H1 (cell line): ENCODE measurements at regions not wholly inside any gene's neighbourhood (a gene's known extent, or its start where the extent isn't known, plus 50 kb on each side); places are given as distances from the start of the nearest gene placed in this dataset.

Experiments
- CTCF ChIA-PET: fragments of 300-600 bp; sonication (Branson Sonifier 250); formaldehyde crosslinking; loops from one replicate; lab custom pipeline; 2021; ENCODE audit not compliant: partially characterized antibody; lab: Charles Lee
- POLR2A ChIA-PET: fragments of 300-600 bp; sonication (Branson Sonifier 250); formaldehyde crosslinking; loops from one replicate; lab custom pipeline; 2021; ENCODE audit warnings: inconsistent platforms; ENCODE audit not compliant: partially characterized antibody; lab: Charles Lee
- DNase-seq, 2 experiments: peaks; one replicate each; pipeline versions ENCODE4 v3.0.0 to v3.0.0-alpha.2; 2010 to 2022; ENCODE audit warnings: low spot score in 2 of 2, low read depth in 1 of 2, mixed read lengths in 1 of 2
- FAIRE-seq: peaks from 2 replicates; lab custom pipeline; 2011; peaks lifted over from hg19 to GRCh38; lab: Jason Lieb, UNC
- H2AFZ ChIP-seq: 2 replicates; pipeline ENCODE4 v1.8.1; 2012; ENCODE audit warnings: low read length, inconsistent platforms
- H2AK5ac ChIP-seq: 2 replicates; pipeline ENCODE4 v1.6.1; 2013; ENCODE audit warnings: low read depth, low read length
- H2BK120ac ChIP-seq: replicated peaks from 2 replicates; pipeline ENCODE3; 2013; ENCODE audit warnings: low read depth, low read length, inconsistent platforms
- H2BK12ac ChIP-seq: 2 replicates; pipeline ENCODE4 v1.6.1; 2013; ENCODE audit warnings: low read depth, low read length
- H2BK15ac ChIP-seq: 2 replicates; pipeline ENCODE4 v1.6.1; 2013; ENCODE audit warnings: low read length
- H2BK20ac ChIP-seq: 2 replicates; pipeline ENCODE4 v1.6.1; 2013; ENCODE audit warnings: low read length
- H2BK5ac ChIP-seq: 2 replicates; pipeline ENCODE4 v1.6.1; 2013; ENCODE audit warnings: low read depth, low read length
- H3K14ac ChIP-seq: 2 replicates; pipeline ENCODE4 v1.6.1; 2013; ENCODE audit warnings: inconsistent platforms; ENCODE audit not compliant: insufficient read length
- H3K18ac ChIP-seq: 2 replicates; pipeline ENCODE4 v1.6.1; 2013; ENCODE audit warnings: low read length; ENCODE audit errors: extremely low read depth
- H3K23ac ChIP-seq: 2 replicates; pipeline ENCODE4 v1.6.1; 2013; ENCODE audit warnings: inconsistent platforms; ENCODE audit not compliant: insufficient read length
- H3K23me2 ChIP-seq: 2 replicates; pipeline ENCODE4 v1.6.1; 2013; ENCODE audit warnings: low read depth, low read length
- H3K27ac ChIP-seq: 2 replicates; pipeline ENCODE4 v1.6.1; 2011; ENCODE audit warnings: low read depth, low read length, inconsistent platforms
- H3K27me3 ChIP-seq, 4 experiments: replicated peaks in 1 of 4; 1 replicate in 1 of 4; 2 replicates in 3 of 4; pipeline versions ENCODE4 v1.6.1 to v1.8.1; 2011 to 2013; ENCODE audit warnings: low read length in 3 of 4, mild to moderate bottlenecking in 3 of 4, inconsistent platforms in 2 of 4, mixed read lengths in 2 of 4, moderate library complexity in 1 of 4; ENCODE audit not compliant: control insufficient read depth in 3 of 4, insufficient read depth in 3 of 4; ENCODE audit errors: extremely low read depth in 1 of 4
- H3K36me3 ChIP-seq, 4 experiments: 2 replicates each; pipeline versions ENCODE4 v1.6.1 to v1.8.1; 2011 to 2013; ENCODE audit warnings: mild to moderate bottlenecking in 4 of 4, low read length in 3 of 4, moderate library complexity in 2 of 4, control low read depth in 1 of 4, inconsistent platforms in 1 of 4; ENCODE audit not compliant: insufficient read depth in 4 of 4, control insufficient read depth in 2 of 4
- H3K4ac ChIP-seq: replicated peaks from 2 replicates; pipeline ENCODE3; 2013; ENCODE audit warnings: low read length, low read depth, mixed read lengths, inconsistent platforms; ENCODE audit not compliant: insufficient read length
- H3K4me1 ChIP-seq, 4 experiments: replicated peaks in 1 of 4; 1 replicate in 1 of 4; 2 replicates in 3 of 4; pipeline versions ENCODE4 v1.6.1 to v1.8.1; 2011 to 2013; ENCODE audit warnings: low read length in 3 of 4, inconsistent platforms in 2 of 4, mixed read lengths in 1 of 4; ENCODE audit not compliant: insufficient read depth in 4 of 4, control insufficient read depth in 3 of 4
- H3K4me2 ChIP-seq, 2 experiments: 2 replicates each; pipeline versions ENCODE4 v1.6.1 to v1.8.1; 2011 to 2013; ENCODE audit warnings: low read depth in 2 of 2, low read length in 2 of 2, control low read depth in 1 of 2, inconsistent platforms in 1 of 2, mild to moderate bottlenecking in 1 of 2; ENCODE audit not compliant: insufficient read depth in 1 of 2
- H3K4me3 ChIP-seq, 4 experiments: fragments of 200-600, 300-600 bp in 1 of 4; sonication (generic), shearing (Covaris generic), sonication (Bioruptor Twin) in 1 of 4; 2 replicates each; pipeline versions ENCODE4 v1.5.1 to v1.8.1; 2011 to 2016; ENCODE audit warnings: low read length in 4 of 4, low read depth in 3 of 4, control low read depth in 2 of 4, inconsistent platforms in 2 of 4, mild to moderate bottlenecking in 2 of 4, mixed read lengths in 1 of 4, moderate library complexity in 1 of 4; ENCODE audit not compliant: insufficient read depth in 2 of 4; ENCODE audit errors: extremely low read depth in 1 of 4
- H3K56ac ChIP-seq: replicated peaks from 2 replicates; pipeline ENCODE3; 2013; ENCODE audit warnings: low read depth, mild to moderate bottlenecking, mixed read lengths, low read length, inconsistent platforms; ENCODE audit not compliant: insufficient read length
- H3K79me1 ChIP-seq: 2 replicates; pipeline ENCODE4 v1.6.1; 2013; ENCODE audit warnings: low read depth, low read length, control low read depth
- H3K79me2 ChIP-seq, 2 experiments: 2 replicates each; pipeline versions ENCODE4 v1.6.1 to v1.8.1; 2012 to 2013; ENCODE audit warnings: low read length in 2 of 2, mild to moderate bottlenecking in 2 of 2, inconsistent platforms in 1 of 2; ENCODE audit not compliant: insufficient read depth in 2 of 2, control insufficient read depth in 1 of 2
- H3K9ac ChIP-seq, 4 experiments: replicated peaks in 1 of 4; 1 replicate in 1 of 4; 2 replicates in 3 of 4; pipeline versions ENCODE4 v1.6.1 to v1.8.1; 2011 to 2013; ENCODE audit warnings: low read depth in 3 of 4, low read length in 3 of 4, control low read depth in 2 of 4, mild to moderate bottlenecking in 2 of 4, moderate library complexity in 2 of 4, inconsistent platforms in 1 of 4; ENCODE audit errors: extremely low read depth in 1 of 4
- H3K9me3 ChIP-seq, 2 experiments: 2 replicates each; pipeline versions ENCODE4 v1.6.1 to v1.8.1; 2012 to 2013; ENCODE audit warnings: mild to moderate bottlenecking in 2 of 2, moderate library complexity in 2 of 2, control low read depth in 1 of 2, inconsistent platforms in 1 of 2, low read depth in 1 of 2, low read length in 1 of 2, mixed read lengths in 1 of 2; ENCODE audit not compliant: insufficient read depth in 2 of 2
- H4K20me1 ChIP-seq, 2 experiments: replicated peaks in 1 of 2; 2 replicates each; pipeline versions ENCODE3 to v1.8.1; 2011 to 2013; ENCODE audit warnings: inconsistent platforms in 2 of 2, low read length in 2 of 2, mild to moderate bottlenecking in 1 of 2; ENCODE audit not compliant: insufficient read depth in 2 of 2, control insufficient read depth in 1 of 2
- H4K5ac ChIP-seq: 2 replicates; pipeline ENCODE4 v1.6.1; 2013; ENCODE audit warnings: low read length, low read depth, mixed read lengths, inconsistent platforms; ENCODE audit not compliant: insufficient read length
- H4K8ac ChIP-seq: 2 replicates; pipeline ENCODE4 v1.8.0; 2013; ENCODE audit warnings: mild to moderate bottlenecking, moderate library complexity, low read length, inconsistent platforms; ENCODE audit not compliant: insufficient read depth; ENCODE audit errors: extremely low read depth
- H4K91ac ChIP-seq: replicated peaks from 2 replicates; pipeline ENCODE3; 2013; ENCODE audit warnings: low read length, mixed read lengths, inconsistent platforms; ENCODE audit not compliant: insufficient read length
- BCL11A ChIP-seq, 2 experiments: IDR thresholded peaks; one replicate each; pipeline ENCODE4 v1.6.1; 2011; ENCODE audit warnings: low read depth in 2 of 2, low read length in 2 of 2, mild to moderate bottlenecking in 2 of 2
- CBX5 ChIP-seq: fragments of 300-800, 300-1000 bp; sonication (generic); IDR thresholded peaks from 2 replicates; pipeline ENCODE4 v1.7.1; 2016; ENCODE audit warnings: antibody characterized with exemption, low read length, low read depth
- CREB1 ChIP-seq: IDR thresholded peaks from 2 replicates; pipeline ENCODE4 v1.6.1; 2012; ENCODE audit warnings: inconsistent platforms
- EP300 ChIP-seq, 2 experiments: IDR thresholded peaks; 1 replicate in 1 of 2; 2 replicates in 1 of 2; pipeline ENCODE4 v1.6.1; 2011 to 2012; ENCODE audit warnings: low read depth in 2 of 2, low read length in 2 of 2, mild to moderate bottlenecking in 2 of 2, borderline replicate concordance in 1 of 2, inconsistent platforms in 1 of 2, moderate library complexity in 1 of 2
- HDAC6 ChIP-seq: IDR thresholded peaks from one replicate; pipeline ENCODE4 v1.7.1; 2012; ENCODE audit warnings: low read depth, mild to moderate bottlenecking, inconsistent platforms, low read length, moderate library complexity
- JUND ChIP-seq: IDR thresholded peaks from 2 replicates; pipeline ENCODE4 v1.6.1; 2011; ENCODE audit warnings: mild to moderate bottlenecking, improper control_type of control experiment, low read length
- MAFK ChIP-seq: IDR thresholded peaks from 2 replicates; pipeline ENCODE4 v1.6.1; 2012; ENCODE audit warnings: low read depth, mild to moderate bottlenecking, improper control_type of control experiment, low read length
- POLR2AphosphoS5 ChIP-seq: IDR thresholded peaks from 2 replicates; pipeline ENCODE4 v1.6.1; 2011; ENCODE audit warnings: low read depth, low read length
- RNF2 ChIP-seq: fragments of 200-900, 300-1000 bp; sonication (generic); IDR thresholded peaks from 2 replicates; pipeline ENCODE4 v1.7.1; 2016; ENCODE audit warnings: borderline replicate concordance, low read depth, mild to moderate bottlenecking, antibody characterized with exemption, low read length; ENCODE audit not compliant: poor library complexity, severe bottlenecking; ENCODE audit errors: missing control alignments
- SP1 ChIP-seq: IDR thresholded peaks from 2 replicates; pipeline ENCODE4 v1.6.1; 2011; ENCODE audit warnings: low read depth, low read length
- TAF7 ChIP-seq: optimal IDR thresholded peaks from 2 replicates; pipeline ENCODE3; 2011; ENCODE audit warnings: low read depth, mild to moderate bottlenecking, inconsistent platforms, low read length, moderate library complexity, borderline replicate concordance
- YY1 ChIP-seq: IDR thresholded peaks from 2 replicates; pipeline ENCODE4 v1.6.1; 2011; ENCODE audit warnings: low read depth, mild to moderate bottlenecking, low read length
- WGBS, 2 experiments: shearing (Covaris generic) in 1 of 2; methylation state at CpG; one replicate each; pipeline versions ENCODE4 v1.1.6 to v1.1.7; 2013 to 2015; ENCODE audit warnings: low lambda C conversion rate in 2 of 2, mixed read lengths in 2 of 2, inconsistent platforms in 1 of 2, low coverage in 1 of 2, missing lambda C conversion rate in 1 of 2; ENCODE audit not compliant: insufficient replicate concordance in 2 of 2, insufficient coverage in 1 of 2, insufficient read length in 1 of 2; ENCODE audit errors: extremely low coverage in 1 of 2, missing lambda C conversion rate in 1 of 2; 5-methylcytosine and 5-hydroxymethylcytosine counted together
- TF ChIP-seq, protein P1 (sequence below), 3 experiments: IDR thresholded peaks; 1 replicate in 2 of 3; 2 replicates in 1 of 3; pipeline versions ENCODE4 v1.5.1 to v1.6.1; 2011; ENCODE audit warnings: low read length in 3 of 3, mild to moderate bottlenecking in 3 of 3, inconsistent platforms in 2 of 3, low read depth in 1 of 3, moderate library complexity in 1 of 3; ENCODE audit not compliant: insufficient read depth in 1 of 3; ENCODE audit errors: control extremely low read depth in 1 of 3

GRCh38 chr11:98728421-98728820 is 292.3 kb upstream of the CNTN5 start:
- Histone ChIP-seq H3K23me2 (no peaks in the 10 kb centered on the region), H4K91ac (no peak overlapping the region)
- FAIRE-seq = no peak
- TF ChIP-seq YY1 = no peak
- no peak for TF ChIP-seq BCL11A (IDR thresholded peaks at IDR 0.05; ENCODE audit: low read depth in 2 of 2, low read length in 2 of 2)
- no peak for TF ChIP-seq CBX5
- no peak for TF ChIP-seq POLR2AphosphoS5
- no peak for TF ChIP-seq TAF7
- TF ChIP-seq SP1 = no peak
- no peak for TF ChIP-seq MAFK
- no peak for TF ChIP-seq JUND
- TF ChIP-seq RNF2 = no peak
- TF ChIP-seq HDAC6 = no peak
- no peak for TF ChIP-seq CREB1
- TF ChIP-seq, protein P1, sequence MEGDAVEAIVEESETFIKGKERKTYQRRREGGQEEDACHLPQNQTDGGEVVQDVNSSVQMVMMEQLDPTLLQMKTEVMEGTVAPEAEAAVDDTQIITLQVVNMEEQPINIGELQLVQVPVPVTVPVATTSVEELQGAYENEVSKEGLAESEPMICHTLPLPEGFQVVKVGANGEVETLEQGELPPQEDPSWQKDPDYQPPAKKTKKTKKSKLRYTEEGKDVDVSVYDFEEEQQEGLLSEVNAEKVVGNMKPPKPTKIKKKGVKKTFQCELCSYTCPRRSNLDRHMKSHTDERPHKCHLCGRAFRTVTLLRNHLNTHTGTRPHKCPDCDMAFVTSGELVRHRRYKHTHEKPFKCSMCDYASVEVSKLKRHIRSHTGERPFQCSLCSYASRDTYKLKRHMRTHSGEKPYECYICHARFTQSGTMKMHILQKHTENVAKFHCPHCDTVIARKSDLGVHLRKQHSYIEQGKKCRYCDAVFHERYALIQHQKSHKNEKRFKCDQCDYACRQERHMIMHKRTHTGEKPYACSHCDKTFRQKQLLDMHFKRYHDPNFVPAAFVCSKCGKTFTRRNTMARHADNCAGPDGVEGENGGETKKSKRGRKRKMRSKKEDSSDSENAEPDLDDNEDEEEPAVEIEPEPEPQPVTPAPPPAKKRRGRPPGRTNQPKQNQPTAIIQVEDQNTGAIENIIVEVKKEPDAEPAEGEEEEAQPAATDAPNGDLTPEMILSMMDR (IDR thresholded peaks at IDR 0.05; ENCODE audit: control extremely low read depth in 1 of 3, insufficient read depth in 1 of 3, low read depth in 1 of 3, low read length in 3 of 3) = no peak
- TF ChIP-seq EP300 (IDR thresholded peaks at IDR 0.05; ENCODE audit: borderline replicate concordance in 1 of 2, low read depth in 2 of 2, low read length in 2 of 2) = no peak

More at GRCh38 chr11:98728421-98728820, 292.3 kb upstream of the CNTN5 start:
- H2AK5ac ChIP-seq = no peak overlapping the region
- no peaks in the 10 kb centered on the region for H3K79me1 ChIP-seq
- no peak overlapping the region for H2BK5ac ChIP-seq
- no peak overlapping the region for H2BK20ac ChIP-seq
- H2AFZ ChIP-seq = no peak overlapping the region
- WGBS, 2 experiments = 92% methylated on average over 4 of the region's 4 CpGs; no CpG with 5 or more reads in 1 of the 2 experiments
- H3K4ac ChIP-seq = no peak overlapping the region
- no peak overlapping the region for H3K4me2 ChIP-seq
- no peaks in the 10 kb centered on the region for H3K36me3 ChIP-seq
- no peaks in the 10 kb centered on the region for H3K9me3 ChIP-seq
- H3K4me1 ChIP-seq = no peaks in the 10 kb centered on the region
- H3K23ac ChIP-seq = no peak overlapping the region
- H2BK120ac ChIP-seq = no peak overlapping the region
- H3K27ac ChIP-seq = no peak overlapping the region
- CTCF ChIA-PET = no interaction called here
- H2BK12ac ChIP-seq = no peak overlapping the region
- H3K9ac ChIP-seq = no peak overlapping the region
- H3K27me3 ChIP-seq = no peaks in the 10 kb centered on the region
- H2BK15ac ChIP-seq = no peak overlapping the region
- no peak overlapping the region for H3K18ac ChIP-seq
- no peaks in the 10 kb centered on the region for H4K20me1 ChIP-seq
- no peak overlapping the region for H3K4me3 ChIP-seq
- no peak overlapping the region for H4K5ac ChIP-seq
- POLR2A ChIA-PET = no interaction called here
- H3K56ac ChIP-seq = no peak overlapping the region
- no peak for DNase-seq
- no peak overlapping the region for H3K14ac ChIP-seq
- H3K79me2 ChIP-seq = no peaks in the 10 kb centered on the region
- H4K8ac ChIP-seq = no peak overlapping the region
